ENCODE measurements at regions not wholly inside any gene's neighbourhood (a gene's known extent, or its start where the extent isn't known, plus 50 kb on each side); places are given as distances from the start of the nearest gene placed in this dataset.

GRCh38 chr1:184826001-184826400 is 71.3 kb upstream of the EDEM3 start:
- DNase-seq, result no peak
- H3K36me3 ChIP-seq, result no peaks in the 10 kb centered on the region
- TF ChIP-seq POLR2A (IDR thresholded peaks at IDR 0.05), result no peak
- TF ChIP-seq, protein P1, sequence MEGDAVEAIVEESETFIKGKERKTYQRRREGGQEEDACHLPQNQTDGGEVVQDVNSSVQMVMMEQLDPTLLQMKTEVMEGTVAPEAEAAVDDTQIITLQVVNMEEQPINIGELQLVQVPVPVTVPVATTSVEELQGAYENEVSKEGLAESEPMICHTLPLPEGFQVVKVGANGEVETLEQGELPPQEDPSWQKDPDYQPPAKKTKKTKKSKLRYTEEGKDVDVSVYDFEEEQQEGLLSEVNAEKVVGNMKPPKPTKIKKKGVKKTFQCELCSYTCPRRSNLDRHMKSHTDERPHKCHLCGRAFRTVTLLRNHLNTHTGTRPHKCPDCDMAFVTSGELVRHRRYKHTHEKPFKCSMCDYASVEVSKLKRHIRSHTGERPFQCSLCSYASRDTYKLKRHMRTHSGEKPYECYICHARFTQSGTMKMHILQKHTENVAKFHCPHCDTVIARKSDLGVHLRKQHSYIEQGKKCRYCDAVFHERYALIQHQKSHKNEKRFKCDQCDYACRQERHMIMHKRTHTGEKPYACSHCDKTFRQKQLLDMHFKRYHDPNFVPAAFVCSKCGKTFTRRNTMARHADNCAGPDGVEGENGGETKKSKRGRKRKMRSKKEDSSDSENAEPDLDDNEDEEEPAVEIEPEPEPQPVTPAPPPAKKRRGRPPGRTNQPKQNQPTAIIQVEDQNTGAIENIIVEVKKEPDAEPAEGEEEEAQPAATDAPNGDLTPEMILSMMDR (IDR thresholded peaks at IDR 0.05), result no peak
- H3K4me1 ChIP-seq, result peaks cover 6 to 13% of the 10 kb centered on the region in 2 donors
- intact Hi-C loops (cut with DNase I; ENCODE audit: low total_unique reads), result no loop called here
- H3K27ac ChIP-seq, result peak overlapping the region; percentile 85 to 94
- no peak overlapping the region for H3K4me3 ChIP-seq
- H3K9me3 ChIP-seq, result no peaks in the 10 kb centered on the region
- H3K27me3 ChIP-seq, result no peaks in the 10 kb centered on the region

- H3K4me3 ChIP-seq, result no peak overlapping the region
- no peaks in the 10 kb centered on the region for H3K36me3 ChIP-seq
- no peak for DNase-seq
- intact Hi-C loops (cut with DNase I; ENCODE audit: low total_unique reads), result no loop called here
- H3K4me1 ChIP-seq, result peaks cover 6 to 13% of the 10 kb centered on the region in 2 donors
- no peaks in the 10 kb centered on the region for H3K9me3 ChIP-seq
- no peaks in the 10 kb centered on the region for H3K27me3 ChIP-seq
- TF ChIP-seq, protein P1 (IDR thresholded peaks at IDR 0.05), result no peak
- no peak for TF ChIP-seq POLR2A (IDR thresholded peaks at IDR 0.05)
- H3K27ac ChIP-seq, result peak overlapping the region; percentile 85 to 94
Observed at GRCh38 chr1:184825571-184825970, 70.9 kb upstream of the EDEM3 start.

GRCh38 chr1:184824691-184825323 is 70.1 kb upstream of the EDEM3 start:
- Histone ChIP-seq H3K27me3 (no peaks in the 10 kb centered on the region), H3K4me1 (peaks cover 6 to 13% of the 10 kb centered on the region in 2 donors), H3K27ac (peak overlapping the region; percentile 85 to 94), H3K9me3 (no peaks in the 10 kb centered on the region), H3K4me3 (no peak overlapping the region), H3K36me3 (no peaks in the 10 kb centered on the region)
- intact Hi-C loops (cut with DNase I; ENCODE audit: low total_unique reads), result no loop called here
- no peak for DNase-seq
- TF ChIP-seq, protein P1 (IDR thresholded peaks at IDR 0.05), result no peak
- TF ChIP-seq POLR2A (IDR thresholded peaks at IDR 0.05), result no peak

DNA sequence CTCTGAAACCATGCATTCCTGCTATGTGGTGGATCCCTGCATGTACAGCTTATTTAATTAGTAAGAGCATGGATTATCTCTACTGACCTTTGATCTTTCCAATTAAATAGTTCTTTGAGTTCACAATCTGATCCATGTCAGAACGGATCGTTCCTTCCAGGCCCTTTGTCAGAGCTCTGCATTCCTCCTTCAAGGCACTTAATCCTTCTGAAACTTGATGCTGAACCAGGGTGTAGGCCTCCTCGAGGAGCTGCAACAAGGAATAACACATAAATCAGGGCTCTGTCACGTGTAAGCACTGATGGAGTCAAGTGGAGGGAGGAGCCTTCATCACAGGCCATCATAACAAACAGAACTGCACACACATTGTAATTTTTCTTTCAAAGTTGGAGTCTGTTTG is 68.4 kb upstream of the EDEM3 start:
- peak in 1 of 2 donors; percentile 58 for DNase-seq
- no peaks in the 10 kb centered on the region for H3K9me3 ChIP-seq
- H3K36me3 ChIP-seq, result no peaks in the 10 kb centered on the region
- H3K4me3 ChIP-seq, result no peak overlapping the region
- H3K4me1 ChIP-seq, result peaks cover 3 to 10% of the 10 kb centered on the region in 2 donors
- TF ChIP-seq POLR2A (IDR thresholded peaks at IDR 0.05), result no peak
- TF ChIP-seq, protein P1 (IDR thresholded peaks at IDR 0.05), result no peak
- no peaks in the 10 kb centered on the region for H3K27me3 ChIP-seq
- H3K27ac ChIP-seq, result peak overlapping the region; percentile 57 to 70
- intact Hi-C loops (cut with DNase I; ENCODE audit: low total_unique reads), result no loop called here

DNA sequence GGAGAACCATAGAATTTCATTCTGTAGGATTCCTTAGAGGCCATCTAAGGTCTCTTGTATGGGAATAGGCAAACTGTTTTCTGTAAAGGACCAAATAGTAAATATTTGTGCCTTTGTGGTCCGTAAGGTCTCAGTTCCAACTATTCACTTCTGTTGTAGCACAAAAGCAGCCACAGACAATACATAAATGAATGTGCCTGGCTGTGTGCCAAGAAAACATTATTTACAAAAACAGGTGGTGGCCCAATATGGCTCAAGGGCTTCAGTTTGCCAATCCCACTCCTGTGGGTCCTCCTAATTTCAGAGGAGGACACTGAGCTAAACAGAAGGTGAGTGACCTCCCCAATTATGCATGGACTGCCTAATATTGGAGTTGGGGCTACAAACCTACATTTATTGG is 67.6 kb upstream of the EDEM3 start:
- TF ChIP-seq, protein P1 (IDR thresholded peaks at IDR 0.05), result no peak
- no peak for TF ChIP-seq POLR2A (IDR thresholded peaks at IDR 0.05)
- H3K27ac ChIP-seq, result peak overlapping the region; percentile 57 to 70
- intact Hi-C loops (cut with DNase I; ENCODE audit: low total_unique reads), result no loop called here

More for the DNA sequence above, 67.6 kb upstream of the EDEM3 start:
- Histone ChIP-seq H3K9me3 (no peaks in the 10 kb centered on the region), H3K36me3 (no peaks in the 10 kb centered on the region), H3K4me3 (no peak overlapping the region), H3K27me3 (no peaks in the 10 kb centered on the region), H3K4me1 (peaks cover 0 to 6% of the 10 kb centered on the region in 2 donors)
- no peak for DNase-seq

All from uterus (tissue), 3 donors.